ENCODE measurements at regions not wholly inside any gene's neighbourhood (a gene's known extent, or its start where the extent isn't known, plus 50 kb on each side); places are given as distances from the start of the nearest gene placed in this dataset.

- TF ChIP-seq CTCF (IDR thresholded peaks at IDR 0.05) (no peak), POLR2A (IDR thresholded peaks at IDR 0.05) (no peak)
Measured at GRCh38 chr2:175309799-175310198, 128.3 kb upstream of the ATP5MC3 start.

All from uterus (tissue), 2 donors.